IMR-90 (cell line): ENCODE measurements at regions not wholly inside any gene's neighbourhood (a gene's known extent, or its start where the extent isn't known, plus 50 kb on each side); places are given as distances from the start of the nearest gene placed in this dataset.

Experiments used
- CTCF ChIP-seq: conservative IDR thresholded peaks from 2 replicates; pipeline ENCODE4 v1.5.1; 2012; ENCODE audit warnings: mild to moderate bottlenecking, low read depth, low read length, improper control_type of control experiment
- MAZ ChIP-seq: IDR thresholded peaks from 2 replicates; pipeline ENCODE4 v1.6.1; 2012; ENCODE audit warnings: low read depth, mild to moderate bottlenecking, low read length, improper control_type of control experiment, moderate library complexity, borderline replicate concordance
- NFE2L2 ChIP-seq: fragments of 150-350 bp; IDR thresholded peaks from 2 replicates; pipeline ENCODE4 v1.6.1; 2016; ENCODE audit warnings: low read depth, mild to moderate bottlenecking, low read length
- POLR2A ChIP-seq: IDR thresholded peaks from 2 replicates; pipeline ENCODE4 v1.6.1; 2012; ENCODE audit warnings: mild to moderate bottlenecking, low read depth, low read length
- RAD21 ChIP-seq: IDR thresholded peaks from 2 replicates; pipeline ENCODE4 v1.6.1; 2012; ENCODE audit warnings: low read length, improper control_type of control experiment
- RFX5 ChIP-seq: IDR thresholded peaks from 2 replicates; pipeline ENCODE4 v1.8.0; 2012; ENCODE audit warnings: low read depth, mild to moderate bottlenecking, low read length, moderate library complexity
- SMC3 ChIP-seq: fragments of 150-350 bp; IDR thresholded peaks from 2 replicates; pipeline ENCODE4 v1.6.1; 2016; ENCODE audit warnings: low read depth, mild to moderate bottlenecking, antibody characterized with exemption, low read length, moderate library complexity
- USF2 ChIP-seq: fragments of 150-350 bp; IDR thresholded peaks from 2 replicates; pipeline ENCODE4 v1.6.1; 2017; ENCODE audit warnings: mild to moderate bottlenecking, antibody characterized with exemption, low read length, low read depth

- TF ChIP-seq CTCF: no peak
- no peak for TF ChIP-seq USF2
- TF ChIP-seq POLR2A: no peak
- no peak for TF ChIP-seq RFX5
- no peak for TF ChIP-seq SMC3
- no peak for TF ChIP-seq MAZ
- TF ChIP-seq NFE2L2: no peak
- TF ChIP-seq RAD21: no peak
Observed at GRCh38 chrX:113800955-113801354, 782.9 kb upstream of the HTR2C start.
